ENCODE measurements at regions not wholly inside any gene's neighbourhood (a gene's known extent, or its start where the extent isn't known, plus 50 kb on each side); places are given as distances from the start of the nearest gene placed in this dataset.

- DNase-seq, result peak in 1 of 5 donors; percentile 72
These were observed 146.6 kb upstream of the TBL1X start for GRCh38 chrX:9318213-9318612.

- no peak for DNase-seq
These were observed 146.1 kb upstream of the TBL1X start for GRCh38 chrX:9318766-9319165.

DNA sequence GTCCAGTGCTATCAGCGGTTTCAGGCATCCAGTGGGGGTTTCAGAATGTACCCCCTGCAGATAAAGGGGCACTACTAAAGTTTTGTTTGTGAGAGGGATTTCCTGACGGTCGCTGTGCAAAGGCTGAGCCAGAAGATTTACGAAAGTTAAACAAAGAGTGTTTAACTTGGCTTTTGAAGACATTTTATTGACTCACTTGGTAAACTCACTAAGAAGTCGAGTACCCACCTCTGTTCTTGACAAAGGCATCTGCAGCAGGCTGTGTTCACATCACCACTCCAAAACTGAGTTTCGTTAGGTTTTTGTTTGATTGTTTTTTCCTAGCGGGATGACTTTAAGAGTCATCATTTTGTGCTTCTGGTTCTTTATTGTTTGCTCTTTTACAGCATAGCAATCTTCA is 143.9 kb upstream of the TBL1X start:
- no peak for DNase-seq

GRCh38 chrX:9324676-9325075 is 140.2 kb upstream of the TBL1X start:
- no peak for DNase-seq

- DNase-seq, result no peak
These were observed 138.5 kb upstream of the TBL1X start for GRCh38 chrX:9326369-9326768.

- DNase-seq, result no peak
These were observed 137.6 kb upstream of the TBL1X start for GRCh38 chrX:9327086-9327746.

DNA sequence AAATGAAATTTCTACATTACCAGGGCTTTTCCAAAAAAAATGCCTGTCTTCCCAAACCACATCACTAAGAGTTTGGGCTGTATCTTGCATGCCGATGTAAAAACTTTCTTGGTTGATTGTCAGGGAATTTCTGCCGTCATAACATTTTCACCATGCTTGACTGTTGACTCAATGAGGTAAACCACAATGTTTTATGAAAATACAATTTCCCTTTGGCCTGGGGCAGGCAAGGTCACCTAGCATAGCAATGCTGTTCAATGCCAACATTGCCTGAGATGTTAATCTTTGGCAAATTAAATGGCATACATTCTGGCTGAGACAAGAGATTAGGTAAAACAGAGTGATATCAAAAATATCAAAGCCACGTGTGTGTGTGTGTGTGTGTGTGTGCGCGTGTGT is 137.1 kb upstream of the TBL1X start:
- DNase-seq, result no peak

- DNase-seq, result no peak
These were observed 135.8 kb upstream of the TBL1X start for GRCh38 chrX:9329056-9329455.

- no peak for DNase-seq
These were observed 134.4 kb upstream of the TBL1X start for GRCh38 chrX:9330249-9330982.

DNA sequence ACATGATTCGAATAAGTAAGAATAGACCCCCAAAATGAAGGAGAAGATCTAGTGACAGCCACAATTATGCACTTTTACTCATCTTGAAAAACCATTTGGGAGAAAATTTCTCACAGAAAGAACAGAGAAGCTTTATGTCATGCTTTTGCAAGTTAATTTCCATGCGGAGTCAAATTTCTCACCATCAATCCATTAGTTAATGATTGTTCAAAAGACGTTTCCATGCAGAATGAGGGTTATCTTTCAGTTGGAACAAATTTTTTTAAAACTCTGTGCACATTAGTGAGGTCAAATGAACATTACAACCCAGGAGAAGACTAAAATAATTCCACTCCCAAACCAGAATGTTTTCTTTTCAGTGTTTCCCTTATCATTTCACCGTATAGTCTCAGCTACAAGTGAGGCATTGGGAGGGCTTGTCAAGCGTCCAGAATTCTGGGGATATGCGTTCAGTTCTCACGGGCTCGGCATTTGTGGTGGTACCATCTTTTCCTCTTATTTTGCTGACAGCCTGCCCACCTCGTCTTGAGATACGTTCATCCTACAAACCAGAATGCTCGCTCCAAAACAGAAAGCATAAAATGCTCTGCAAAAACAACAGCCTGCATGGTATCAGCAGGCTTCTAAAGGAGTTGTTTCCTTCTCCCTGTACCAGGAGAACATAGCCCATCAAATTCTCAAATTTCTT is 130.8 kb upstream of the TBL1X start:
- no peak for DNase-seq

GRCh38 chrX:9335251-9335650 is 129.6 kb upstream of the TBL1X start:
- no peak for DNase-seq

DNA sequence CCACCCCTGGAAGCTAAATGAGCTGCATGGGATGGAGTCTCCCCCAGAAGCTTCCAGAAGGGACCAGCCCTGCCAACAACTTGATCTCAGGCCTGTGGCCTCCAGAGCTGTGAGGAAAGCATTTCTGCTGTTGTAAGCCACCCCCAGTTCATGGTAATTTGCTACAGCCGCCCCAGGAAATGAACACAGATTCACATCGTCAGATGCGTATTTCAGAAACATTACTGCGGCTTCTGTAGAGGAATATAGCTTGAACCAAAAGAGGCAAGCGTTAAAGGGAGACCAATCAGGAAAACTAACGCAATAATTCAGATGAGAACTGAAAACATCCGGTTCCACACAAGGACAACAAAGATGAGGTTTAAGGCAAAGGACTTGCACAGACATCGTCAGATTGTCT is 128.4 kb upstream of the TBL1X start:
- peak in 1 of 5 donors; percentile 45 for DNase-seq

GRCh38 chrX:9337046-9337445 is 127.8 kb upstream of the TBL1X start:
- no peak for DNase-seq

DNA sequence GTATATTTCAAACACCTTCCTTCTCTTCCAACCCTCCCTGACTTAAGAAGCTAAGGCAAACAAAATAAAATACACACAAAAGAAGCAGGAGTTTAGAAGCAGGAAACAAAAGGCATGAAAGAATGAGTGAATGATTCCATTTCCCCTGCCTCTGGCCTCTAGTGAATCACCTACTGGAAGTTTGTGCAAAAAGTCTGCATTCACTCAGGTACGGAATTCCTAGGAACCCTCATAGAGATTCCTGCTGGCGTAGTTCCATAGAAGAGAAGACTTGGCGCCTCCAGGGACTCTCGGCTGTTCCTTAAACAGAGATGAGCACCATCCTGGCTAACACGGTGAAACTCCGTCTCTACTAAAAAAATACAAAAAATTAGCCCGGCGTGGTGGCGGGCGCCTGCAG is 125.9 kb upstream of the TBL1X start:
- DNase-seq, result no peak

DNA sequence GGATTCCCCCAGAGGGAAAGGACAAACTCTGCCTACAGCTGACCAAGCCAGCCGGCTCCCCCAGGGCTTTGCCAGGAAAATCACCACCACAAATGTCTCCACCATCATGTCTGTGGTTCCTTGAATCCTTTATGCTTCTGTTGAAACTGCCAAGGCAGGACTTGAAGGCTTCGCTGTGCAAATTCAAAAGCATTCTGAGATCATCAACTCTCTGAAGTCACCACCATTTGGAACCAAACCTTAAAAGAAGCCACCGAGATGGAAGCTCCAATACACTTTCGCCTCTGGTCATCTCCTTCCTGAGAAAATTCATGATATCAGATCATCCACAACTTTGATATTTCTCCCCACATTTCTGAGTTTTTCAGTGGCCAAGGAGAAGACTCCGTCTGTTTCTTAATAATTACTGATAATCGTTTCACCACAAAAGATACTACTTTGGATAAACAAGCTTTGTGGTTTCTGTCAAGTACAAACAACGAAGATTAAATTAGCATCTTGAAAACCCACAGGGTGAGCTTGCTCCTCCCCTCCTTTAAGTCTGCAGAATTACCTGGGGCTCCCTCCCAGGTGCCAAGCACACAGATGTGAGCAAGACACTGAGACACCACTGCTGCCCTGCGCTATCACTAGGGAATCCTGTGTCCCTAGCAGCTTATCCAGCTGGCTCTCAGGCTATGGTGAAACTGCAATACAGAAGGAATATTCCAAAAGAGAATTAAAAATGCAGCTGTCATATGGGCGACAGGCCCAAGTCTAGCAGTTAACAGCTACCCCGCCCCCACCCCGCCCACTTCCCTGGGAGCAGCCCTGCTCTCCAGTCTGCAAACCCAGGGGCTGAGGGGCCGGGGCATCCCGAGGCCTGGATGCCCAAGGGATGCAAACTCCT is 125.0 kb upstream of the TBL1X start:
- DNase-seq, result peak in 3 of 5 donors; percentile 13 to 32 (median 25)

GRCh38 chrX:9340598-9341290 is 124.1 kb upstream of the TBL1X start:
- peak in 3 of 5 donors; percentile 32 to 78 (median 39) for DNase-seq

- DNase-seq, result peak; percentile 40 to 87 (median 46)
These were observed 123.3 kb upstream of the TBL1X start for GRCh38 chrX:9341291-9342201.

GRCh38 chrX:9342561-9343051 is 122.3 kb upstream of the TBL1X start:
- DNase-seq, result peak in 4 of 5 donors; percentile 29 to 78 (median 32)

- DNase-seq, result no peak
These were observed 120.9 kb upstream of the TBL1X start for GRCh38 chrX:9343971-9344370.

DNA sequence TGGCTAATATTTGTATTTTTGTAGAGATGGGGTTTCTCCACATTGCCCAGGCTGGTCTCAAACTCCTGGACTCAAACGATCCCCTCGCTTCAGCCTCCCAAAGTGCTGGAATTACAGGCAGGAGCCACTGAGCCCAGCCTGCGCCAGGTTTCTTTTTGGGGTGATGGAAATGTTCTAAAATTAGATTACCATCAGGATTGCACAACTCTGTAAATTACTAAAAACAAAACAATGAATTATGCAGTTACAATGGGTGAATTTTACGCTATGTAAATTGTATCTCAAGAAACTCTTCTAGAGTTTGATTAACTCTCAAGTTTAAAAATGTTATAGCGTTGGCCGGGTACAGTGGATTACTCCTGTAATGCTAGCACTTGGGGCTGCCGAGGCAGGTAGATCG is 118.9 kb upstream of the TBL1X start:
- DNase-seq, result no peak

All from T-helper 1 cell (primary cell).